Fibroblast of lung (primary cell): ENCODE measurements at regions not wholly inside any gene's neighbourhood (a gene's known extent, or its start where the extent isn't known, plus 50 kb on each side); places are given as distances from the start of the nearest gene placed in this dataset.

ENCODE experiments used
- DNase-seq, 2 donors: peaks; one replicate each; pipeline versions ENCODE4 v3.0.0 to v3.0.0-alpha.2; 2010; ENCODE audit warnings: low read depth in 2 of 2
- H2AFZ ChIP-seq: 2 replicates; pipeline ENCODE4 v1.5.1; 2012; ENCODE audit warnings: low read length, control low read depth, inconsistent platforms
- H3K27ac ChIP-seq: 2 replicates; pipeline ENCODE4 v1.5.1; 2011; ENCODE audit warnings: low read length, control low read depth; ENCODE audit not compliant: insufficient read depth
- H3K27me3 ChIP-seq: 2 replicates; pipeline ENCODE4 v1.5.1; 2011; ENCODE audit warnings: mild to moderate bottlenecking, low read length; ENCODE audit not compliant: control insufficient read depth, insufficient read depth
- H3K36me3 ChIP-seq: 2 replicates; pipeline ENCODE4 v1.5.1; 2011; ENCODE audit warnings: low read length; ENCODE audit not compliant: control insufficient read depth, insufficient read depth
- H3K4me1 ChIP-seq: 2 replicates; pipeline ENCODE4 v1.5.1; 2011; ENCODE audit warnings: low read length; ENCODE audit not compliant: control insufficient read depth, insufficient read depth; ENCODE audit errors: extremely low read depth
- H3K4me2 ChIP-seq: 2 replicates; pipeline ENCODE4 v1.5.1; 2011; ENCODE audit warnings: low read length, control low read depth; ENCODE audit not compliant: insufficient read depth; ENCODE audit errors: extremely low read depth
- H3K4me3 ChIP-seq, 4 experiments: fragments of 200-600 bp in 1 of 4; sonication (generic) in 1 of 4; replicated peaks in 1 of 4; 2 replicates each; pipeline ENCODE4 v1.5.1; 2011 to 2016; ENCODE audit warnings: low read length in 4 of 4, low read depth in 3 of 4, mild to moderate bottlenecking in 3 of 4, control low read depth in 2 of 4, inconsistent platforms in 1 of 4, mixed read lengths in 1 of 4; ENCODE audit not compliant: insufficient read depth in 1 of 4; ENCODE audit errors: control extremely low read depth in 1 of 4
- H3K79me2 ChIP-seq: 2 replicates; pipeline ENCODE4 v1.5.1; 2012; ENCODE audit warnings: mild to moderate bottlenecking, low read length, inconsistent platforms; ENCODE audit not compliant: control insufficient read depth, insufficient read depth
- H3K9ac ChIP-seq: 2 replicates; pipeline ENCODE4 v1.5.1; 2011; ENCODE audit warnings: mild to moderate bottlenecking, low read length, control low read depth; ENCODE audit not compliant: insufficient read depth
- H3K9me3 ChIP-seq: 2 replicates; pipeline ENCODE4 v1.5.1; 2012; ENCODE audit warnings: low read depth, low read length; ENCODE audit not compliant: control insufficient read depth, insufficient read depth
- H4K20me1 ChIP-seq: 2 replicates; pipeline ENCODE4 v1.5.1; 2011; ENCODE audit warnings: low read length; ENCODE audit not compliant: control insufficient read depth, insufficient read depth; ENCODE audit errors: extremely low read depth
- EZH2 ChIP-seq: IDR thresholded peaks from 2 replicates; pipeline ENCODE4 v1.5.1; 2012; ENCODE audit warnings: low read length, control low read depth, mild to moderate bottlenecking; ENCODE audit errors: missing control alignments
- TF ChIP-seq, protein P1 (sequence below), 2 donors: IDR thresholded peaks in 1 of 2; conservative IDR thresholded peaks in 1 of 2; 1 replicate in 1 of 2; 2 replicates in 1 of 2; pipeline ENCODE4 v1.5.1; 2011 to 2012; ENCODE audit warnings: low read length in 2 of 2, control low read depth in 1 of 2, inconsistent platforms in 1 of 2, low read depth in 1 of 2, mild to moderate bottlenecking in 1 of 2

DNA sequence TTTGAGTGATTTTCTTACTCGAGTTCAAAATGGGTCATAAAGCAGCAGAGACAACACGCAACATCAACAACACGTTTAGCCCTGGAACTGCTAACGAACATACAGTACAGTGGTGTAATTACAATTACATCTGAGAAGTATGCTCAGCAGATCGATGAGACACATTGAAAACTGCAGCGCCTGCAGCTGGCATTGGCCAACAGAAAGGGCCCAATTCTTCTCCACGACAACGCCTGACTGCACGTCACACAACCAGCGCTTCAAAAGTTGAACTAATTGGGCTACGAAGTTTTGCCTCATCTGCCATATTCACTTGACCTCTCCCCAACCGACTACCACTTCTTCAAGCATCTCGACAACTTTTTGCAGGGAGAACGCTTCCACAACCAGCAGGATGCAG lies 145.6 kb downstream of the SCARB1 start:
- H3K4me3 ChIP-seq = no peak overlapping the region
- no peak for TF ChIP-seq EZH2
- TF ChIP-seq, protein P1, sequence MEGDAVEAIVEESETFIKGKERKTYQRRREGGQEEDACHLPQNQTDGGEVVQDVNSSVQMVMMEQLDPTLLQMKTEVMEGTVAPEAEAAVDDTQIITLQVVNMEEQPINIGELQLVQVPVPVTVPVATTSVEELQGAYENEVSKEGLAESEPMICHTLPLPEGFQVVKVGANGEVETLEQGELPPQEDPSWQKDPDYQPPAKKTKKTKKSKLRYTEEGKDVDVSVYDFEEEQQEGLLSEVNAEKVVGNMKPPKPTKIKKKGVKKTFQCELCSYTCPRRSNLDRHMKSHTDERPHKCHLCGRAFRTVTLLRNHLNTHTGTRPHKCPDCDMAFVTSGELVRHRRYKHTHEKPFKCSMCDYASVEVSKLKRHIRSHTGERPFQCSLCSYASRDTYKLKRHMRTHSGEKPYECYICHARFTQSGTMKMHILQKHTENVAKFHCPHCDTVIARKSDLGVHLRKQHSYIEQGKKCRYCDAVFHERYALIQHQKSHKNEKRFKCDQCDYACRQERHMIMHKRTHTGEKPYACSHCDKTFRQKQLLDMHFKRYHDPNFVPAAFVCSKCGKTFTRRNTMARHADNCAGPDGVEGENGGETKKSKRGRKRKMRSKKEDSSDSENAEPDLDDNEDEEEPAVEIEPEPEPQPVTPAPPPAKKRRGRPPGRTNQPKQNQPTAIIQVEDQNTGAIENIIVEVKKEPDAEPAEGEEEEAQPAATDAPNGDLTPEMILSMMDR (conservative IDR thresholded peaks at IDR 0.05 in 1 of 2, IDR thresholded peaks at IDR 0.05 in 1 of 2; ENCODE audit: low read depth in 1 of 2, low read length in 2 of 2) = no peak
- no peak for DNase-seq
- H3K9me3 ChIP-seq = no peaks in the 10 kb centered on the region
- no peaks in the 10 kb centered on the region for H3K36me3 ChIP-seq
- no peak overlapping the region for H3K27ac ChIP-seq
- H3K9ac ChIP-seq = no peak overlapping the region
- no peak overlapping the region for H3K4me2 ChIP-seq
- no peaks in the 10 kb centered on the region for H4K20me1 ChIP-seq
- H3K27me3 ChIP-seq = peaks cover 4% of the 10 kb centered on the region
- peaks cover 2% of the 10 kb centered on the region for H3K4me1 ChIP-seq
- H3K79me2 ChIP-seq = no peaks in the 10 kb centered on the region
- no peak overlapping the region for H2AFZ ChIP-seq

DNA sequence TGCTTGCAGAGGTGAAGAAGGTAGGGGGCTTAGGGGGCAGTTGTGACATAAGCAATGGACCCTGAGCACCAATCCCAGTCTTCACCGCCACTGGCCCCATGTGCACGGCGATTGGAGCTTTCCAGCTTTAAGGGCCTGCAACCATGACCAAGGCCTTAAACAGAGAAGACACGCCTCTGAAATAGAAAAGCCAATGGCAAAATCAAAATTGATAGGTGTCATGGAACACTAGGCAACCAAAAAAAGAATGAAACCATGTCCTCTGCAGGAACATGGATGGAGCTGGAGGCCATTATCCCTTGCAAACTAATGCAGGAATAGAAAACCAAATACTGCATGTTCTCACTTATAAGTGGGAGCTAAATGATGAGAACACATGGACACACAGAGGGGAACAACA lies 146.3 kb downstream of the SCARB1 start:
- H3K4me2 ChIP-seq = no peak overlapping the region
- no peaks in the 10 kb centered on the region for H3K36me3 ChIP-seq
- H3K27ac ChIP-seq = no peak overlapping the region
- no peak overlapping the region for H2AFZ ChIP-seq
- peaks cover 4% of the 10 kb centered on the region for H3K27me3 ChIP-seq
- H3K79me2 ChIP-seq = no peaks in the 10 kb centered on the region
- H3K9ac ChIP-seq = no peak overlapping the region
- TF ChIP-seq, protein P1 (conservative IDR thresholded peaks at IDR 0.05 in 1 of 2, IDR thresholded peaks at IDR 0.05 in 1 of 2; ENCODE audit: low read depth in 1 of 2, low read length in 2 of 2) = no peak
- no peak for TF ChIP-seq EZH2
- DNase-seq = no peak
- no peaks in the 10 kb centered on the region for H4K20me1 ChIP-seq
- H3K9me3 ChIP-seq = no peaks in the 10 kb centered on the region
- H3K4me3 ChIP-seq = no peak overlapping the region
- peaks cover 2% of the 10 kb centered on the region for H3K4me1 ChIP-seq

GRCh38 chr12:124716208-124717130 lies 147.2 kb downstream of the SCARB1 start:
- H3K4me1 ChIP-seq = peaks cover 2% of the 10 kb centered on the region
- no peak overlapping the region for H3K4me2 ChIP-seq
- no peaks in the 10 kb centered on the region for H3K36me3 ChIP-seq
- H3K9ac ChIP-seq = no peak overlapping the region
- H2AFZ ChIP-seq = no peak overlapping the region
- DNase-seq = no peak
- no peaks in the 10 kb centered on the region for H4K20me1 ChIP-seq
- peaks cover 4% of the 10 kb centered on the region for H3K27me3 ChIP-seq
- no peaks in the 10 kb centered on the region for H3K79me2 ChIP-seq
- no peak overlapping the region for H3K27ac ChIP-seq
- TF ChIP-seq, protein P1 (conservative IDR thresholded peaks at IDR 0.05 in 1 of 2, IDR thresholded peaks at IDR 0.05 in 1 of 2; ENCODE audit: low read depth in 1 of 2, low read length in 2 of 2) = no peak
- no peak for TF ChIP-seq EZH2
- no peaks in the 10 kb centered on the region for H3K9me3 ChIP-seq
- H3K4me3 ChIP-seq = no peak overlapping the region
